PC-3 (cell line): ENCODE measurements at regions not wholly inside any gene's neighbourhood (a gene's known extent, or its start where the extent isn't known, plus 50 kb on each side); places are given as distances from the start of the nearest gene placed in this dataset.

Source experiments
- ATAC-seq: fragments of 200-7000 bp; cut with Tn5 transposase; 2 replicates; pipeline ENCODE4 v1.9.1; 2020; ENCODE audit warnings: mild to moderate bottlenecking, moderate library complexity
- BruUV-seq: library from RNA; stranded (reverse); fragments of 400-500 nt; replicated peaks from 2 replicates; lab custom pipeline; 2021; lab: Mats Ljungman, UMichigan
- CTCF ChIA-PET: fragments of 300-600 bp; sonication (Branson Sonifier 250); formaldehyde crosslinking; loops from one replicate; lab custom pipeline; 2022; ENCODE audit warnings: antibody characterized with exemption; lab: Charles Lee
- POLR2A ChIA-PET: fragments of 300-600 bp; sonication (Branson Sonifier 250); formaldehyde crosslinking; loops from one replicate; lab custom pipeline; 2022; ENCODE audit warnings: antibody characterized with exemption; ENCODE audit not compliant: unreplicated experiment; lab: Charles Lee
- DNase-seq: peaks from one replicate; pipeline ENCODE4 v3.0.0-alpha.2; 2015
- H2AFZ ChIP-seq: fragments of 300-600 bp; sonication (generic); 2 replicates; pipeline ENCODE4 v1.6.0; 2016; ENCODE audit warnings: antibody characterized with exemption, low read length
- H3F3A ChIP-seq: fragments of 300-600 bp; sonication (generic); one replicate; pipeline ENCODE4 v1.6.0; 2017; ENCODE audit warnings: antibody characterized with exemption, low read length, control low read depth, mild to moderate bottlenecking; ENCODE audit not compliant: unreplicated experiment
- H3K27ac ChIP-seq: fragments of 300-600 bp; sonication (generic); 2 replicates; pipeline ENCODE4 v1.5.1; 2016; ENCODE audit warnings: mild to moderate bottlenecking, low read length
- H3K27me3 ChIP-seq: fragments of 300-600 bp; sonication (generic); 2 replicates; pipeline ENCODE4 v1.6.1; 2016; ENCODE audit warnings: low read length, mixed read lengths
- H3K36me3 ChIP-seq: fragments of 300-600 bp; sonication (generic); 2 replicates; pipeline ENCODE4 v1.6.1; 2016; ENCODE audit warnings: low read depth, mixed run types, low read length, mixed read lengths
- H3K4me1 ChIP-seq: fragments of 300-600 bp; sonication (generic); 2 replicates; pipeline ENCODE4 v1.5.1; 2016; ENCODE audit warnings: low read length; ENCODE audit not compliant: insufficient read depth
- H3K4me2 ChIP-seq: fragments of 300-600 bp; sonication (generic); 2 replicates; pipeline ENCODE4 v1.6.0; 2016; ENCODE audit warnings: low read length
- H3K4me3 ChIP-seq: fragments of 300-600 bp; sonication (generic); 2 replicates; pipeline ENCODE4 v1.5.1; 2016; ENCODE audit warnings: mild to moderate bottlenecking, low read length, mixed read lengths
- H3K79me2 ChIP-seq: fragments of 300-600 bp; sonication (generic); 2 replicates; pipeline ENCODE4 v1.6.1; 2017; ENCODE audit warnings: low read length, mixed read lengths
- H3K9ac ChIP-seq: fragments of 300-600 bp; sonication (generic); 2 replicates; pipeline ENCODE4 v1.6.0; 2016; ENCODE audit warnings: mild to moderate bottlenecking, low read length
- H3K9me2 ChIP-seq: fragments of 300-600 bp; sonication (generic); replicated peaks from 2 replicates; pipeline ENCODE4 v1.6.1; 2016; ENCODE audit warnings: mixed run types, low read length, mixed read lengths
- H3K9me3 ChIP-seq: fragments of 300-600 bp; sonication (generic); 2 replicates; pipeline ENCODE4 v1.6.1; 2016; ENCODE audit warnings: low read length, mixed read lengths
- H4K20me1 ChIP-seq: fragments of 300-600 bp; sonication (generic); 2 replicates; pipeline ENCODE4 v1.6.1; 2016; ENCODE audit warnings: low read length, mixed read lengths
- EZH2 ChIP-seq: fragments of 300-600 bp; sonication (generic); IDR thresholded peaks from one replicate; pipeline ENCODE4 v1.6.1; 2017; ENCODE audit warnings: antibody characterized with exemption, mild to moderate bottlenecking, low read length; ENCODE audit not compliant: unreplicated experiment
- EZH2phosphoT487 ChIP-seq: fragments of 300-600 bp; sonication (generic); IDR thresholded peaks from 2 replicates; pipeline ENCODE4 v1.6.1; 2018; ENCODE audit warnings: mild to moderate bottlenecking, antibody characterized with exemption, low read length, borderline replicate concordance
- intact Hi-C: fragments of 100-400 bp; cut with micrococcal nuclease; formaldehyde crosslinking; loops from 2 replicates; pipeline ENCODE4 v1.9.0; 2023
- TF ChIP-seq, protein P1 (sequence below): fragments of 300-600 bp; sonication (generic); conservative IDR thresholded peaks from 2 replicates; pipeline ENCODE4 v1.5.1; 2017; ENCODE audit warnings: antibody characterized with exemption, low read depth, mild to moderate bottlenecking, low read length

GRCh38 chr5:118545470-118545869, 442.9 kb downstream of the DTWD2 start:
- no peak overlapping the region for H3K4me3 ChIP-seq
- no peak overlapping the region for H3K9ac ChIP-seq
- no peaks in the 10 kb centered on the region for H3K9me3 ChIP-seq
- no peaks in the 10 kb centered on the region for H3K27me3 ChIP-seq
- DNase-seq (no peak), ATAC-seq (no peak)
- no peaks in the 10 kb centered on the region for H4K20me1 ChIP-seq
- H3K36me3 ChIP-seq = no peaks in the 10 kb centered on the region
- POLR2A ChIA-PET = no interaction called here
- no peak overlapping the region for H3K4me2 ChIP-seq
- CTCF ChIA-PET = no interaction called here
- BruUV-seq = no TSS peak
- TF ChIP-seq, protein P1, sequence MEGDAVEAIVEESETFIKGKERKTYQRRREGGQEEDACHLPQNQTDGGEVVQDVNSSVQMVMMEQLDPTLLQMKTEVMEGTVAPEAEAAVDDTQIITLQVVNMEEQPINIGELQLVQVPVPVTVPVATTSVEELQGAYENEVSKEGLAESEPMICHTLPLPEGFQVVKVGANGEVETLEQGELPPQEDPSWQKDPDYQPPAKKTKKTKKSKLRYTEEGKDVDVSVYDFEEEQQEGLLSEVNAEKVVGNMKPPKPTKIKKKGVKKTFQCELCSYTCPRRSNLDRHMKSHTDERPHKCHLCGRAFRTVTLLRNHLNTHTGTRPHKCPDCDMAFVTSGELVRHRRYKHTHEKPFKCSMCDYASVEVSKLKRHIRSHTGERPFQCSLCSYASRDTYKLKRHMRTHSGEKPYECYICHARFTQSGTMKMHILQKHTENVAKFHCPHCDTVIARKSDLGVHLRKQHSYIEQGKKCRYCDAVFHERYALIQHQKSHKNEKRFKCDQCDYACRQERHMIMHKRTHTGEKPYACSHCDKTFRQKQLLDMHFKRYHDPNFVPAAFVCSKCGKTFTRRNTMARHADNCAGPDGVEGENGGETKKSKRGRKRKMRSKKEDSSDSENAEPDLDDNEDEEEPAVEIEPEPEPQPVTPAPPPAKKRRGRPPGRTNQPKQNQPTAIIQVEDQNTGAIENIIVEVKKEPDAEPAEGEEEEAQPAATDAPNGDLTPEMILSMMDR = no peak
- TF ChIP-seq EZH2 (no peak), EZH2phosphoT487 (no peak)
- no peaks in the 10 kb centered on the region for H3K9me2 ChIP-seq
- H2AFZ ChIP-seq = no peak overlapping the region
- H3K4me1 ChIP-seq = no peaks in the 10 kb centered on the region
- H3F3A ChIP-seq = no peaks in the 10 kb centered on the region
- no peaks in the 10 kb centered on the region for H3K79me2 ChIP-seq
- H3K27ac ChIP-seq = no peak overlapping the region
- intact Hi-C loops = no loop called here

GRCh38 chr5:118544887-118545449, 443.4 kb downstream of the DTWD2 start:
- Histone ChIP-seq H3K4me3 (no peak overlapping the region), H4K20me1 (no peaks in the 10 kb centered on the region), H3K9me3 (no peaks in the 10 kb centered on the region), H3F3A (no peaks in the 10 kb centered on the region), H3K79me2 (no peaks in the 10 kb centered on the region), H3K36me3 (no peaks in the 10 kb centered on the region), H3K4me1 (no peaks in the 10 kb centered on the region), H3K4me2 (no peak overlapping the region), H3K9me2 (no peaks in the 10 kb centered on the region), H3K9ac (no peak overlapping the region), H2AFZ (no peak overlapping the region), H3K27me3 (no peaks in the 10 kb centered on the region), H3K27ac (no peak overlapping the region)
- CTCF ChIA-PET = no interaction called here
- ATAC-seq = no peak
- TF ChIP-seq EZH2 (no peak), EZH2phosphoT487 (no peak)
- TF ChIP-seq, protein P1 = no peak
- no TSS peak for BruUV-seq
- no peak for DNase-seq
- intact Hi-C loops = no loop called here
- POLR2A ChIA-PET = no interaction called here

GRCh38 chr5:118533923-118534322, 454.4 kb downstream of the DTWD2 start:
- no peak overlapping the region for H3K9ac ChIP-seq
- BruUV-seq = no TSS peak
- TF ChIP-seq EZH2phosphoT487 = no peak

More at GRCh38 chr5:118533923-118534322, 454.4 kb downstream of the DTWD2 start:
- no peak for ATAC-seq
- Histone ChIP-seq H3K27me3 (no peaks in the 10 kb centered on the region), H3K9me2 (no peaks in the 10 kb centered on the region), H2AFZ (no peak overlapping the region), H3K36me3 (no peaks in the 10 kb centered on the region), H3K4me2 (no peak overlapping the region), H3K4me3 (no peak overlapping the region), H3K27ac (no peak overlapping the region), H4K20me1 (no peaks in the 10 kb centered on the region), H3K79me2 (no peaks in the 10 kb centered on the region), H3F3A (no peaks in the 10 kb centered on the region), H3K9me3 (no peaks in the 10 kb centered on the region), H3K4me1 (no peaks in the 10 kb centered on the region)
- DNase-seq = no peak
- ChIA-PET POLR2A (no interaction called here), CTCF (no interaction called here)
- intact Hi-C loops = no loop called here
